ENCODE measurements at regions not wholly inside any gene's neighbourhood (a gene's known extent, or its start where the extent isn't known, plus 50 kb on each side); places are given as distances from the start of the nearest gene placed in this dataset.

- no peak for TF ChIP-seq CTCF (IDR thresholded peaks at IDR 0.05)
- no peak for TF ChIP-seq POLR2A (IDR thresholded peaks at IDR 0.05)
Observed at GRCh38 chr18:56487801-56488200, 150.6 kb downstream of the TXNL1 start.
